COR-L47 (cell line): ENCODE measurements at regions not wholly inside any gene's neighbourhood (a gene's known extent, or its start where the extent isn't known, plus 50 kb on each side); places are given as distances from the start of the nearest gene placed in this dataset.

Source experiments
- DNase-seq: peaks from one replicate; lab custom pipeline; 2025; lab: John Stamatoyannopoulos, UW

GRCh38 chr4:175947117-175947722 is 118.4 kb upstream of the WDR17 start:
- no peak for DNase-seq

- DNase-seq, result no peak
Measured at GRCh38 chr4:175951794-175952193, 113.8 kb upstream of the WDR17 start.

GRCh38 chr4:175953116-175953515 is 112.5 kb upstream of the WDR17 start:
- no peak for DNase-seq

- DNase-seq, result peak; percentile 5
Measured at GRCh38 chr4:175953960-175954521, 111.6 kb upstream of the WDR17 start.

- no peak for DNase-seq
Measured at GRCh38 chr4:175954685-175955084, 111.0 kb upstream of the WDR17 start.

GRCh38 chr4:175961604-175962003 is 104.0 kb upstream of the WDR17 start:
- no peak for DNase-seq

- DNase-seq, result no peak
Measured at GRCh38 chr4:175970072-175970471, 95.6 kb upstream of the WDR17 start.

GRCh38 chr4:175970724-175971123 is 94.9 kb upstream of the WDR17 start:
- no peak for DNase-seq

GRCh38 chr4:175971388-175972179 is 94.1 kb upstream of the WDR17 start:
- no peak for DNase-seq

- DNase-seq, result no peak
Measured at GRCh38 chr4:175973027-175973923, 92.4 kb upstream of the WDR17 start.

GRCh38 chr4:175983636-175984035 is 82.0 kb upstream of the WDR17 start:
- DNase-seq, result no peak

GRCh38 chr4:175986668-175987067 is 79.0 kb upstream of the WDR17 start:
- DNase-seq, result no peak

GRCh38 chr4:175988511-175988910 is 77.1 kb upstream of the WDR17 start:
- no peak for DNase-seq

- DNase-seq, result no peak
Measured at GRCh38 chr4:175996206-175996605, 69.4 kb upstream of the WDR17 start.

- DNase-seq, result no peak
Measured at GRCh38 chr4:175997291-175997690, 68.3 kb upstream of the WDR17 start.

- DNase-seq, result no peak
Measured at GRCh38 chr4:175998782-175999181, 66.9 kb upstream of the WDR17 start.

GRCh38 chr4:175999944-176000343 is 65.7 kb upstream of the WDR17 start:
- no peak for DNase-seq

GRCh38 chr4:176001151-176002006 is 64.3 kb upstream of the WDR17 start:
- DNase-seq, result peak; percentile 14

GRCh38 chr4:176002007-176002613 is 63.5 kb upstream of the WDR17 start:
- peak; percentile 63 for DNase-seq

- no peak for DNase-seq
Measured at GRCh38 chr4:176005766-176006165, 59.9 kb upstream of the WDR17 start.

- DNase-seq, result no peak
Measured at GRCh38 chr4:176009254-176009653, 56.4 kb upstream of the WDR17 start.
